ENCODE measurements at regions not wholly inside any gene's neighbourhood (a gene's known extent, or its start where the extent isn't known, plus 50 kb on each side); places are given as distances from the start of the nearest gene placed in this dataset.
"Not testable (repeated sequence)": the region's sequence is repeated elsewhere in the genome, so short reads cannot be mapped to it uniquely, and the experiment has no call there.

DNA sequence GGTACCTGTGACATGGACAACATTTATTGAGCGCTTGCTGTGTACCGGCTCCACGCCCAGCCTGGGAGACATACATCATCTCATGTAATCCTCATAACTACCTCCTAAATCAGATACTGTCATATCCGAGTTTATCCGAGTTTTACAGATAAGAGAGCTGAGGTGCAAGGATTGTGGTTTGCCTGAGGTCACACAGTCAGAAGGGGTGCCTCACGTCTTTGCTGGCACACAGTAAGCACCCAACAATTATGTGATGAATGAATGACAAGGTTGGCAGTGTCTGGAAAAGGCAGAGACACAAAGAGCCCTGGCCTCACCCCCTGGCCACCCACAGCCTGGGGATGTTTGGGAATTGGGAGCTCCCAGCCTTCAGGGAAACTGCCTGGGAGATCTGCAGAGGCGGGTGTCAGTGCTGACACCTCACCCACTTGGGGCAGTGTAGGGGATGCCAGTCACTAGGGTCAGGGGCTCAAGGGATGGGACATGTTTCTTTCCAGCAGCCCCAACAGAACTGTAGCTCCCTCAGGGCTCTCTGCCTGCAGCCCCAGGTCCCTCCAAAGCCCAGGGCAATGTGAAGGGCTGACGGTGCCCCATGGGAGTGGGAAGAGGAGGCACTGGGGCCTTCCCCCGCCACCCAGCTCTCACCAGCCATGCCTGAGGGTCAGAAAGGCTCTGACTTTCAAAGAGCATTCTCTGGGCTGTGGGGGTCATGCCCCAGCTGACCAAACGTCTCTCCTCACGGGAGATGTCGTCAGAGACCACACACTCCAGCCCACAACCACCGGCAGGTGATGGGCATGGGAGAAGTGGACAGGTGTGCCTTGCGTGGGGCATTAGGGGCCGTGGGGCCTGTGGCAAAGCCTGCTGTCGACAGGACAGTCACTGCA lies 157.5 kb downstream of the ZFP36L2 start:
- DNase-seq = no peak

- no peak for DNase-seq
Measured at GRCh38 chr2:43068041-43068533, 158.3 kb downstream of the ZFP36L2 start.

- no peak for DNase-seq
Measured at GRCh38 chr2:43067254-43068040, 159.0 kb downstream of the ZFP36L2 start.

GRCh38 chr2:43066541-43067253 lies 159.7 kb downstream of the ZFP36L2 start:
- DNase-seq = not testable (repeated sequence)

- no peak for DNase-seq
Measured at GRCh38 chr2:43065871-43066270, 160.5 kb downstream of the ZFP36L2 start.

- DNase-seq = no peak
Measured at GRCh38 chr2:43065036-43065435, 161.4 kb downstream of the ZFP36L2 start.

DNA sequence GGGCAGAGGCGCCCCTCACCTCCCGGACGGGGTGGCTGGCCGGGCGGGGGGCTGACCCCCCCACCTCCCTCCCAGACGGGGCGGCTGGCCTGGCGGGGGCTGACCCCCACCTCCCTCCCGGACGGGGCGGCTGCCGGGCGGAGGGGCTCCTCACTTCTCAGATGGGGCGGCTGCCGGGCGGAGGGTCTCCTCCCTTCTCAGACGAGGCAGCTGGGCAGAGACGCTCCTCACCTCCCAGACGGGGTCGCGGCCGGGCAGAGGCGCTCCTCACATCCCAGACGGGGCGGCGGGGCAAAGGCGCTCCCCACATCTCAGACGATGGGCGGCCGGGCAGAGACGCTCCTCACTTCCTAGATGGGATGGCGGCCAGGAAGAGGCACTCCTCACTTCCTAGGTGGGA lies 163.3 kb downstream of the ZFP36L2 start:
- DNase-seq = not testable (repeated sequence)

DNA sequence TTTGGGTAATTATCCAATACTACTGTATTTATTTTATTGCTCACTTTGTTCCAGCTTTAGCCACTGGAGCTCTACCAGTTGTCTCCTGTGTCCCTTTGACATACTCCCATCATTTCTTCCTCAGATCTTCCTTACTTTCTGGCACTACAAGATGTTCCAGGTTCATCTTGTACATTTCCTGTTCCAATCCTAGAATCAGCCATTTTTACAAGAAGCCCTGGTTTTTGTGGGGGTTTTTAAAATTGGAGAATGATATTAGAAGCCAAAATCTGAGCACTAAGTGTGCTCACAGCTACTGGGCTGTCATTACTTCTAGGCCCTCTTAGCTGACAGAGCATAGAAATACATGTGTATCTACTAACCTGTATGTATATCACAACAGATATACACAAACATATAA lies 164.3 kb downstream of the ZFP36L2 start:
- no peak for DNase-seq

DNA sequence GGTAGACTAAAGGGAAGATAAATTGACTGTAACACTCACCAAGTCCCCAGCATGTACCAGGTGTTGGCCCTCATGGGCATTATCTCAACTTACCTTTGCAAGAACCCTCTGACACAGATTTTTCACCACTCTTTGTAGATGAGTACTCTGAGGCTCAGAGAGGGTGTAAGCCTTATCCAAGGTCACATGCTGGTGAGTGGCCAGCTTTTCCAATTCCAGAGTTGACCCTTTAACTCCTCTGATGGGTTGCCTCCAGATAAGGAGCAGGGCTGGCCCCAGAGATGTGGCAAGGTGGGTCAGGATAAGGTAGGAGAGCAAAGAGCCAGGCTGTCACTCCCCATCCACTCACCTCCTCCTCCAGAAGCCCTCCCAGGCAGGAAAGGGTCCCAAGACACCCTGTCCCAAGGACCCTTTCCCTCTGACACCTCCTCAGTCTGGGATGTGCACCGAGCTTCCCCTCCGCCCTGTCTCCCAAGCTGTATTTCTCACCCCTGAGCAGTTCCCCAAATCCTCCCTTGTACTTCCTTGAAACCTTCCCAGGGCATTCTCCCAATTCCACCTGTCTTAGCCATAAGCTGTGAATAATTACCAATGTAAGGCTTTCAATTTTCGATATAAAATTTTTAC lies 165.9 kb downstream of the ZFP36L2 start:
- no peak for DNase-seq

GRCh38 chr2:43059183-43059897 lies 167.1 kb downstream of the ZFP36L2 start:
- DNase-seq = peak; percentile 94 to 97

GRCh38 chr2:43058726-43059110 lies 167.7 kb downstream of the ZFP36L2 start:
- DNase-seq = no peak

- no peak for DNase-seq
Measured at GRCh38 chr2:43057742-43058725, 168.4 kb downstream of the ZFP36L2 start.

GRCh38 chr2:43057026-43057741 lies 169.2 kb downstream of the ZFP36L2 start:
- no peak for DNase-seq

DNA sequence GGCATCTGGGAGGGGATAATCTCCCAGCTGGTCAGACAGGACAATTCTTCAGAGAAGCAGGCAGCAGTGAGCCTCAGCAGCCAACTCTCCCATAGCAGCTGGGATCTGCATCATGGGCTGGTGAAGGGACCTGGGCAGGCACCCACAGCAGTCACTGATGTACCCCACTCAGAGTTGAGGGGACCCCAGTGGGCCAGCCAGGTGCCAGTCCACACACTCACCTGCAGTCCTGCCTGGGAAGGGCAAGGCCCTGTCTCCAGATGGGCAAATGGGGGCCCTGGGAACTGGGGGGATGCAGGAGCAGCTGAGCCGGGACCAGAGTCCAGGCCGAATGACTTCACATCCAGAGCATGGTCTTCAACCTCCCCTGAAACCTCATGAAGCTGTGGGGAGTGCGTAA lies 170.4 kb downstream of the ZFP36L2 start:
- no peak for DNase-seq

GRCh38 chr2:43055086-43055912 lies 171.1 kb downstream of the ZFP36L2 start:
- no peak for DNase-seq

GRCh38 chr2:43054367-43054766 lies 172.0 kb downstream of the ZFP36L2 start:
- DNase-seq = no peak

GRCh38 chr2:43052944-43053306 lies 173.5 kb downstream of the ZFP36L2 start:
- DNase-seq = no peak

GRCh38 chr2:43052204-43052943 lies 174.0 kb downstream of the ZFP36L2 start:
- DNase-seq = no peak
